A673 (cell line): ENCODE measurements at regions not wholly inside any gene's neighbourhood (a gene's known extent, or its start where the extent isn't known, plus 50 kb on each side); places are given as distances from the start of the nearest gene placed in this dataset.

ENCODE experiments used
- BruUV-seq: library from RNA; stranded (reverse); fragments of 400-500 nt; replicated peaks from 2 replicates; lab custom pipeline; 2021; lab: Mats Ljungman, UMichigan
- CTCF ChIA-PET: fragments of 300-600 bp; sonication (Branson Sonifier 250); formaldehyde crosslinking; loops from one replicate; lab custom pipeline; 2022; ENCODE audit warnings: antibody characterized with exemption; lab: Charles Lee
- POLR2A ChIA-PET: fragments of 300-600 bp; sonication (Branson Sonifier 250); formaldehyde crosslinking; loops from one replicate; lab custom pipeline; 2022; ENCODE audit warnings: antibody characterized with exemption; ENCODE audit not compliant: low non-redundant PET; lab: Charles Lee
- DNase-seq: peaks from one replicate; pipeline ENCODE4 v3.0.0-alpha.2; 2015; ENCODE audit warnings: low spot score
- H3K27ac ChIP-seq: fragments of 200-600 bp; sonication (generic); 2 replicates; pipeline ENCODE4 v1.5.1; 2016; ENCODE audit warnings: mixed run types, low read depth, mild to moderate bottlenecking, mixed read lengths, antibody characterized with exemption, low read length; ENCODE audit not compliant: poor library complexity, severe bottlenecking
- H3K27me3 ChIP-seq: fragments of 200-600 bp; sonication (generic); replicated peaks from 2 replicates; pipeline ENCODE4 v1.6.1; 2017; ENCODE audit warnings: mixed run types, low read depth, mild to moderate bottlenecking, mixed read lengths, antibody characterized with exemption, low read length; ENCODE audit not compliant: insufficient read depth, poor library complexity
- H3K36me3 ChIP-seq: fragments of 200-600 bp; sonication (generic); 2 replicates; pipeline ENCODE4 v1.6.1; 2016; ENCODE audit warnings: mixed run types, mild to moderate bottlenecking, mixed read lengths, antibody characterized with exemption, low read length; ENCODE audit not compliant: insufficient read depth, poor library complexity, severe bottlenecking
- H3K4me1 ChIP-seq: fragments of 200-600 bp; sonication (generic); 2 replicates; pipeline ENCODE4 v1.6.1; 2017; ENCODE audit warnings: mixed run types, mild to moderate bottlenecking, mixed read lengths, antibody characterized with exemption, low read length; ENCODE audit not compliant: insufficient read depth, poor library complexity, severe bottlenecking
- H3K4me3 ChIP-seq: fragments of 200-600 bp; sonication (generic); 2 replicates; pipeline ENCODE4 v1.5.1; 2016; ENCODE audit warnings: low read depth, mixed run types, mild to moderate bottlenecking, mixed read lengths, low read length; ENCODE audit not compliant: poor library complexity, severe bottlenecking
- H3K9me3 ChIP-seq: fragments of 200-600 bp; sonication (generic); 2 replicates; pipeline ENCODE4 v1.6.1; 2016; ENCODE audit warnings: mixed run types, low read depth, mild to moderate bottlenecking, mixed read lengths, antibody characterized with exemption, low read length; ENCODE audit not compliant: poor library complexity, severe bottlenecking
- EZH2 ChIP-seq: fragments of 200-600 bp; sonication (generic); IDR thresholded peaks from 2 replicates; pipeline ENCODE4 v1.6.1; 2017; ENCODE audit warnings: borderline replicate concordance, low read depth, mild to moderate bottlenecking, mixed read lengths, antibody characterized with exemption, low read length; ENCODE audit not compliant: poor library complexity, severe bottlenecking
- intact Hi-C: fragments of 100-400 bp; cut with micrococcal nuclease; formaldehyde crosslinking; loops from one replicate; pipeline ENCODE4 v1.10.0; 2022; ENCODE audit not compliant: unreplicated experiment
- TF ChIP-seq, protein P1 (sequence below): fragments of 300-800, 200-600 bp; sonication (generic); conservative IDR thresholded peaks from 2 replicates; pipeline ENCODE4 v1.5.1; 2017; ENCODE audit warnings: low read depth, mild to moderate bottlenecking, antibody characterized with exemption, low read length, moderate library complexity, mixed read lengths

- POLR2A ChIA-PET = interaction anchor here (0.7 kb wide), 1 partner anchor 649 kb away, joined by 4 read pairs; no protein-coding TSS in a partner anchor
- no peak for DNase-seq
- TF ChIP-seq, protein P1, sequence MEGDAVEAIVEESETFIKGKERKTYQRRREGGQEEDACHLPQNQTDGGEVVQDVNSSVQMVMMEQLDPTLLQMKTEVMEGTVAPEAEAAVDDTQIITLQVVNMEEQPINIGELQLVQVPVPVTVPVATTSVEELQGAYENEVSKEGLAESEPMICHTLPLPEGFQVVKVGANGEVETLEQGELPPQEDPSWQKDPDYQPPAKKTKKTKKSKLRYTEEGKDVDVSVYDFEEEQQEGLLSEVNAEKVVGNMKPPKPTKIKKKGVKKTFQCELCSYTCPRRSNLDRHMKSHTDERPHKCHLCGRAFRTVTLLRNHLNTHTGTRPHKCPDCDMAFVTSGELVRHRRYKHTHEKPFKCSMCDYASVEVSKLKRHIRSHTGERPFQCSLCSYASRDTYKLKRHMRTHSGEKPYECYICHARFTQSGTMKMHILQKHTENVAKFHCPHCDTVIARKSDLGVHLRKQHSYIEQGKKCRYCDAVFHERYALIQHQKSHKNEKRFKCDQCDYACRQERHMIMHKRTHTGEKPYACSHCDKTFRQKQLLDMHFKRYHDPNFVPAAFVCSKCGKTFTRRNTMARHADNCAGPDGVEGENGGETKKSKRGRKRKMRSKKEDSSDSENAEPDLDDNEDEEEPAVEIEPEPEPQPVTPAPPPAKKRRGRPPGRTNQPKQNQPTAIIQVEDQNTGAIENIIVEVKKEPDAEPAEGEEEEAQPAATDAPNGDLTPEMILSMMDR = no peak
- no peak for TF ChIP-seq EZH2
Measured at GRCh38 chr6:27176096-27176495, 71.4 kb upstream of the PRSS16 start.

DNA sequence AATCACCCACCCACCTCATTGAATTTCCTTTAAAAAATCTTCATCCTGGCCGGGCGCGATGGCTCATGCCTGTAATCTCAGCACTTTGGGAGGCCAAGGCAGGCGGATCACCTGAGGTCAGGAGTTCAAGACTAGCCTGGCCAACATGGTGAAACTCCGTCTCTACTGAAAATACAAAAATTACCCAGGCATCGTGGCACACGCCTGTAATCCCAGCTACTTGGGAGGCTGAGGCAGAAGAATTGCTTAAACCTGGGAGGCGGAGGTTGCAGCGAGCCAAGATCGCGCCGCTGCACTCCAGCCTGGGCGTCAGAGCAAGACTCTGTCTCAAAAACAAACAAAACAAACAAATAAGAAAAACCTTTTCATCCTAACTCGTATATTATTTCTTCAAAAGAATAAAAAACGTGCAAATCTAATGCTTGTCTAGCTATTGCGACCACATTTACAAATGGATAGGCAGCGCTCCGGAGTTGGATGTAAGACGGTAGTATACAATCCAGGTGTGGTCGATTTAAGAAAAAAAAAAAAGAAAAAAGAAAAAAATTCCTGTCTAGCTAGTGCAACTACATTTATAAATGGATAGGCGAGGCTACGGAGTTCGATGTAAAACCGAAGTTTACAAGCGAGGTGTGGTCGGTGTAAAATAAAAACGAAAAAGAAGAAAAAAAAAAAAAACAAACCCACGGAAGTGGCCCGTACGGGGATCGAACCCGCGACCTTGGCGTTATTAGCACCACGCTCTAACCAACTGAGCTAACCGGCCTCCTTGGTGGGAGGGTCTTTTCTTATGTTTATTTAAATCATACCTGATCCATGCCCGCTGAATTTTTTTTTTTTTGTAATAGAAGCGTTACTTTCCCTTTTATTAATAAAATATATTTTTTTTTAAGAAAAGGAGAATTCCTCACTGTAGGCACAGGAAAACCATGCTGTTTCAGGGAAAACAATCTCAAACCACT lies 70.7 kb upstream of the PRSS16 start:
- H3K36me3 ChIP-seq = no peaks in the 10 kb centered on the region
- ChIA-PET POLR2A (interaction anchor here (0.6 to 0.8 kb wide), 4 partner anchors 648 to 1614 kb away, joined by 3 to 7 read pairs (median 4); a partner anchor contains a TSS), CTCF (interaction anchor here (0.7 kb wide), 2 partner anchors 869 to 1429 kb away, joined by 3 read pairs; no protein-coding TSS in a partner anchor)
- intact Hi-C loops = loop anchor here (5.0 to 10.0 kb wide), 2 partner anchors 298 to 415 kb away; partner anchors contain the start of gene ZNF184
- DNase-seq = peak; percentile 61
- H3K9me3 ChIP-seq = no peaks in the 10 kb centered on the region
- no peak for TF ChIP-seq EZH2
- TF ChIP-seq, protein P1 = no peak
- H3K27me3 ChIP-seq = no peaks in the 10 kb centered on the region
- H3K27ac ChIP-seq = peak overlapping the region; percentile 86
- BruUV-seq = no TSS peak
- no peaks in the 10 kb centered on the region for H3K4me1 ChIP-seq
- peak overlapping the region; percentile 98 for H3K4me3 ChIP-seq

More at GRCh38 chr6:27176096-27176495, 71.4 kb upstream of the PRSS16 start:
- Histone ChIP-seq H3K27me3 (no peaks in the 10 kb centered on the region), H3K4me3 (peak overlapping the region; percentile 98), H3K4me1 (no peaks in the 10 kb centered on the region), H3K27ac (no peak overlapping the region), H3K36me3 (no peaks in the 10 kb centered on the region), H3K9me3 (no peaks in the 10 kb centered on the region)
- CTCF ChIA-PET = no interaction called here
- intact Hi-C loops = loop anchor here (5.0 to 10.0 kb wide), 2 partner anchors 299 to 416 kb away; partner anchors contain the start of gene ZNF184
- no TSS peak for BruUV-seq
